Bronchial epithelial cell (primary cell): ENCODE measurements at regions not wholly inside any gene's neighbourhood (a gene's known extent, or its start where the extent isn't known, plus 50 kb on each side); places are given as distances from the start of the nearest gene placed in this dataset.

Source experiments
- DNase-seq: peaks from one replicate; pipeline ENCODE4 v3.0.0-alpha.2; 2010; ENCODE audit warnings: low read depth
- FAIRE-seq: peaks from 2 replicates; lab custom pipeline; 2011; peaks lifted over from hg19 to GRCh38; lab: Jason Lieb, UNC
- H3K27me3 ChIP-seq: 2 replicates; pipeline ENCODE4 v1.5.1; 2011; ENCODE audit warnings: low read length; ENCODE audit not compliant: control insufficient read depth, insufficient read depth
- H3K36me3 ChIP-seq: 2 replicates; pipeline ENCODE4 v1.5.1; 2011; ENCODE audit warnings: low read length; ENCODE audit not compliant: control insufficient read depth, insufficient read depth
- H3K4me3 ChIP-seq: 2 replicates; pipeline ENCODE4 v1.5.1; 2011; ENCODE audit warnings: mild to moderate bottlenecking, low read depth, low read length, control low read depth
- TF ChIP-seq, protein P1 (sequence below): IDR thresholded peaks from 2 replicates; pipeline ENCODE4 v1.5.1; 2011; ENCODE audit warnings: mild to moderate bottlenecking, moderate library complexity, low read length, control low read depth, inconsistent platforms; ENCODE audit not compliant: insufficient read depth, severe bottlenecking

DNA sequence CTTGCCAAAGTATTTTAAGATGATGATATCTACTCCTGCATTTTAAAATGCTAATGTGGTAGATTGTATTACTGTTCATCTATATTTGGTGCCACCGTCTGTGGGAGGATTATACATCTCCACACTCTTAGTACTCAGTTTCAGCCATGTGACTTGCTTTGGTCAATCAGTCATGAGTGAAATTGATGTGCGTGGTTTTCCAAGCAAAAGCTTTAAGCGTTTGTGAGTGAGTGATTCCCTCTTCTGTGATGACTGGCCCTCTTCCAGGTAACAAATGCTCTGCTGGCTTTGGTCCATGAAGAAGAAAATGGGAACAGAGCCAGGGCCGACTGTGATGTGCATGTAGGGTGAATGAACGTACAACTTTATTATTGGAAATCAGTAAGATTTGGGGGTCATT lies 330.4 kb downstream of the LPIN1 start:
- Histone ChIP-seq H3K27me3 (peaks cover 3% of the 10 kb centered on the region), H3K36me3 (no peaks in the 10 kb centered on the region), H3K4me3 (no peak overlapping the region)
- DNase-seq (no peak), FAIRE-seq (no peak)
- TF ChIP-seq, protein P1, sequence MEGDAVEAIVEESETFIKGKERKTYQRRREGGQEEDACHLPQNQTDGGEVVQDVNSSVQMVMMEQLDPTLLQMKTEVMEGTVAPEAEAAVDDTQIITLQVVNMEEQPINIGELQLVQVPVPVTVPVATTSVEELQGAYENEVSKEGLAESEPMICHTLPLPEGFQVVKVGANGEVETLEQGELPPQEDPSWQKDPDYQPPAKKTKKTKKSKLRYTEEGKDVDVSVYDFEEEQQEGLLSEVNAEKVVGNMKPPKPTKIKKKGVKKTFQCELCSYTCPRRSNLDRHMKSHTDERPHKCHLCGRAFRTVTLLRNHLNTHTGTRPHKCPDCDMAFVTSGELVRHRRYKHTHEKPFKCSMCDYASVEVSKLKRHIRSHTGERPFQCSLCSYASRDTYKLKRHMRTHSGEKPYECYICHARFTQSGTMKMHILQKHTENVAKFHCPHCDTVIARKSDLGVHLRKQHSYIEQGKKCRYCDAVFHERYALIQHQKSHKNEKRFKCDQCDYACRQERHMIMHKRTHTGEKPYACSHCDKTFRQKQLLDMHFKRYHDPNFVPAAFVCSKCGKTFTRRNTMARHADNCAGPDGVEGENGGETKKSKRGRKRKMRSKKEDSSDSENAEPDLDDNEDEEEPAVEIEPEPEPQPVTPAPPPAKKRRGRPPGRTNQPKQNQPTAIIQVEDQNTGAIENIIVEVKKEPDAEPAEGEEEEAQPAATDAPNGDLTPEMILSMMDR = no peak

DNA sequence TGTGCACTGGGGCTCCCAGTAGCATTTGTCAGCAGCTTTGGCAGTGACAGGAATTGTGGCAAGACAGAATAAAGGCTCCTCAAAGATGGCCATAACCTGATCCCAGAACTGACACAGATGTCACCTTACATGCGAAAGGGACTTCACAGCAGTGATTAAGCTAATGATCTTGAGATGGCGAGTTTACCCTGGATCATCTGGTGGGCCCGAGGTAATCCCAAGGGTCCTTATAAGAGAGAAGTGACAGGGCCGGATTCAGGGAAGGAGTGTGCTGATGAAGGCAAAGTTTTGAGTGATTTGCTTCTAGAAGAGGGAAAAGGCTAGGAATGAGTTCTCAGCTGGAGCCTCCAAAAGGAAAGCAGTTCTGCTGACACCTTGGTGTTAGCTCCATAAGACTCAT lies 333.9 kb downstream of the LPIN1 start:
- FAIRE-seq (no peak), DNase-seq (no peak)
- H3K4me3 ChIP-seq = no peak overlapping the region
- TF ChIP-seq, protein P1 = no peak
- H3K36me3 ChIP-seq = no peaks in the 10 kb centered on the region
- H3K27me3 ChIP-seq = no peaks in the 10 kb centered on the region

DNA sequence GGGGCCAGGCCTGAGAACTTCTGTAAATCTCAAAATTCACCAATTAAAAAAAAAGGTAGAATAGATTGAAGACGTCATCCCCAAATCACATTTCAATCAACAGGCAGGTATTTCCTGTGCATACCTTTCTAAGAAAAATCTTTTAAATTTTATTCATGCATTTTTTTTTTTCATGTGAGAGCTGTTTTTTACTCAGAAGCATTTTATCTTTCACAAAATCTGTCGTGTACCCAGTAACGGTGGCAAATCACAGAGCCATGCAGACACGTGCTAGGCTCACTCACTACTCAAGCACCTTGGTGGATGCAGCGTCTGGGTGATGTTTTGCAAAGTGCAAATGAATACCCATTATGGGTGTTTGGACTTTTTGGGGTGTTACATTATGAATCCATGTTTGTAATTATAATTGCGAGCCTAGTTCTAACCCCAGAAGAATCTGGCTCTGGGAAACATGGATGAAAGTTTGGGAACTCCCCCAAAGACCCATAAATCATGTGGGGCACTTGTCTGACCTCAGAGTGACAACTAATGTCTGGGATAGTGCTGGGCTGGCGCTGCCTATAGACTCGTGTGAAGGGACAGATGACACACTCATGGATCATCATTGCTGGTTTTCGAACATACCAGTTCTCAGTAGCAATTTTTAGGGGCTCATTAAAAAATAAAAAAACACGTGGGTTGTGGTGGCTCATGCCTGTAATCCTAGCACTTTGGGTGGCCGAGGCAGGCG lies 335.2 kb downstream of the LPIN1 start:
- FAIRE-seq (no peak), DNase-seq (no peak)
- Histone ChIP-seq H3K36me3 (no peaks in the 10 kb centered on the region), H3K4me3 (no peak overlapping the region), H3K27me3 (no peaks in the 10 kb centered on the region)
- TF ChIP-seq, protein P1 = no peak

DNA sequence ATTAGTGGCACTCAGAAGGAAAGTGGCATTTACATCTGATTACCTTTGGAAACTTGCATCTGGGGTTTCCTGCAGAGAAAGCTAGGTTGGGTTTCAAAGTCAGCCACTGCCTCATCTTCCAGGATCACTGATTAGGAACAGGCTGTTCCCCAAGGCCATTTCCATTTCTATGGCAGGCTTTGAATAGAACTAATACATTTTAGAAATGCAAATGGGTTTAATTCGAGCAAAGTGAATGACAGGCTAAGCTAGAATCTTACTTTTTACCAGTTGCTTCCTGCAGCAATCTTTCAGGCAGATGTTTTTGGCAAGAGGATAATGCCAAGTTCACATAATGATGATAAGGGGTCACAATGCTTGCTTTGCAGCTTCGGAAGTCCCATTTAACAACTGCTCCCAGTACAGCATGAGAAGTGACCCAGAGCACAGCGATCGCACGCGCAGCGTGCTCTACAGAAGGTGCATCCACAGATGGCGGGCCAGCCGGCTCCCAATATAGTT lies 336.7 kb downstream of the LPIN1 start:
- Histone ChIP-seq H3K4me3 (no peak overlapping the region), H3K27me3 (no peaks in the 10 kb centered on the region), H3K36me3 (no peaks in the 10 kb centered on the region)
- DNase-seq = no peak
- no peak for FAIRE-seq
- TF ChIP-seq, protein P1 = no peak

DNA sequence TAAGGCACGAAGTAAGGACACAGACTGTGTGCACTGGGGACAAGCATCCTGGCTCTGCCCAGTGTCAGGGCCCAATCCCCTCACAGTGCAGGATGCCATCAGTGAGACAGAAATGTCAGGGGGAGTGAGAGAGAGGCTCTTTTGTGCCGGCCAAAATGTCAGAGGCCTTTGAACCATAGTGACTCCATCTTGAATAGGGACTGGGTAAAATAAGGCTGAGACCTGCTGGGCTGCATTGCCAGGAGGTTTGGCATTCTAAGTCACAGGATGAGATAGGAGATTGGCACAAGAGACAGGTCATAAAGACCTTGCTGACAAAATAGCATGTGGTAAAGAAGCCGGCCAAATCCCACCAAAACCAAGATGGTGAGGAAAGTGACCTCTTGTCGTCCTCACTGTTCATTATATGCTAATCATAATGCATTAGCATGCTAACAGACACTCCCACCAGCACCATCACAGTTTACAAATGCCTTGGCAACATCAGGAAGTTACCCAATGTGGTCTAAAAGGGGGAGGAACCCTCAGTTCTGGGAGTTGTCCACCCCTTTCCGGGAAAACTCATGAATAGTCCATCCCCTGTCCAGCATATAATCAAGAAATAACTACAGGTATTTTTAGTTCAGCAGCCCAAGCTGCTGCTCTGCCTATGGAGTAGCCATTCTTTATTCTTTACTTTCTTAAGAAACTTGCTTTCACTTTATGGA lies 337.4 kb downstream of the LPIN1 start:
- no peak for DNase-seq
- FAIRE-seq = no peak

More for the DNA sequence above, 337.4 kb downstream of the LPIN1 start:
- TF ChIP-seq, protein P1 = no peak
- Histone ChIP-seq H3K27me3 (no peaks in the 10 kb centered on the region), H3K4me3 (no peak overlapping the region), H3K36me3 (no peaks in the 10 kb centered on the region)
